ENCODE measurements at regions not wholly inside any gene's neighbourhood (a gene's known extent, or its start where the extent isn't known, plus 50 kb on each side); places are given as distances from the start of the nearest gene placed in this dataset.

DNA sequence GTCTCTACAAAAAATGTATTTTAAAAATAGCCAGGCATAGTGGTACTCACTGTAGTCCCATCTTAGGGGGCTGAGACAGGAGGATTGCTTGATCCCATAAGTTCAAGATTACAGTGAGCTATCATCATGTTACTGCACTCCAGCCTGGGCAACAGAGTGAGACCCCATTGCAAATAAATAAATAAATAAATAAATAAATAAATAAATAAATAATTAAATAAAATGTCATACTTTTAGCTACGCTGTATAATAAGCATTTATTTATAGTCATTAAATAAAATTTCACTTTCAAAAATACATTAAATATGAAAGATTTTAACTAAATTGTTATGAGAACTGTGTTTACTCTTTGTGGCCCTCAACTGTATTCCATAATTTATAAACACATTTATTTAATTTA, 1124.2 kb downstream of the PCDH7 start:
- TF ChIP-seq, protein P1, sequence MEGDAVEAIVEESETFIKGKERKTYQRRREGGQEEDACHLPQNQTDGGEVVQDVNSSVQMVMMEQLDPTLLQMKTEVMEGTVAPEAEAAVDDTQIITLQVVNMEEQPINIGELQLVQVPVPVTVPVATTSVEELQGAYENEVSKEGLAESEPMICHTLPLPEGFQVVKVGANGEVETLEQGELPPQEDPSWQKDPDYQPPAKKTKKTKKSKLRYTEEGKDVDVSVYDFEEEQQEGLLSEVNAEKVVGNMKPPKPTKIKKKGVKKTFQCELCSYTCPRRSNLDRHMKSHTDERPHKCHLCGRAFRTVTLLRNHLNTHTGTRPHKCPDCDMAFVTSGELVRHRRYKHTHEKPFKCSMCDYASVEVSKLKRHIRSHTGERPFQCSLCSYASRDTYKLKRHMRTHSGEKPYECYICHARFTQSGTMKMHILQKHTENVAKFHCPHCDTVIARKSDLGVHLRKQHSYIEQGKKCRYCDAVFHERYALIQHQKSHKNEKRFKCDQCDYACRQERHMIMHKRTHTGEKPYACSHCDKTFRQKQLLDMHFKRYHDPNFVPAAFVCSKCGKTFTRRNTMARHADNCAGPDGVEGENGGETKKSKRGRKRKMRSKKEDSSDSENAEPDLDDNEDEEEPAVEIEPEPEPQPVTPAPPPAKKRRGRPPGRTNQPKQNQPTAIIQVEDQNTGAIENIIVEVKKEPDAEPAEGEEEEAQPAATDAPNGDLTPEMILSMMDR (IDR thresholded peaks at IDR 0.05): no peak
- TF ChIP-seq POLR2A (IDR thresholded peaks at IDR 0.05) (no peak), POLR2AphosphoS5 (IDR thresholded peaks at IDR 0.05) (no peak)

Measured in stomach (tissue), 4 donors.